ENCODE measurements at regions not wholly inside any gene's neighbourhood (a gene's known extent, or its start where the extent isn't known, plus 50 kb on each side); places are given as distances from the start of the nearest gene placed in this dataset.

GRCh38 chr7:142450695-142451094, 192.8 kb upstream of the PRSS58 start:
- no peaks in the 10 kb centered on the region for H3K9me3 Mint-ChIP-seq
- no peaks in the 10 kb centered on the region for H3K36me3 Mint-ChIP-seq
- ChIA-PET POLR2A (no interaction called here), CTCF (interaction anchor here (1.4 to 1.7 kb wide), 2 partner anchors 8 to 112 kb away, joined by 3 to 5 read pairs; no protein-coding TSS in a partner anchor)
- no peak overlapping the region for H3K27ac Mint-ChIP-seq
- H3K4me1 Mint-ChIP-seq, result no peaks in the 10 kb centered on the region
- DNase-seq (ENCODE audit: low spot score) (no peak), ATAC-seq (no peak)
- TF ChIP-seq FOXK1 (CRISPR knock-in tag; IDR thresholded peaks at IDR 0.05) (no peak), E2F5 (CRISPR knock-in tag; IDR thresholded peaks at IDR 0.05) (no peak)
- no peaks in the 10 kb centered on the region for H3K27me3 Mint-ChIP-seq (ENCODE audit: low read depth)
- H3K4me3 Mint-ChIP-seq, result no peak overlapping the region

DNA sequence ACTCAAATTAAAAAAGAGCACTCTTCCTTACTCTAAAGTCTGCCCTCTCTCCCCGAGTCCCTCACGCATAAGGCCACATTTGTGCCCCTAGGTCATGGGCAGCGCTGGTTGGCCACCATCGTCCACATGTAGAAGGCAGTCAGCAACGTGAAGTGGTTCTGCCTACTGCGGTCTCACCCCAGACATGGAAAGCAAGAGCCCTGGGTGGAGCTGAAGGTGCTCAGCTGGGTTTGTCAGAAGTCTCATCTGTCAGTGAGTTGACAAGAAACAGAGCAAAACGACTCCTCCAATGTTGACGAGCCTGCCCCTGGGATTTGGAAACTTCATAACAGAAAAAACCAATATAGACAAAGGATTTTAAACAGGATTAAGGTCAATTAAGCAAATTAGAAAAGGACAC, 192.3 kb upstream of the PRSS58 start:
- TF ChIP-seq ZNF532 (CRISPR knock-in tag; IDR thresholded peaks at IDR 0.05; ENCODE audit: borderline replicate concordance) (no peak), STAT6 (CRISPR knock-in tag; conservative IDR thresholded peaks at IDR 0.05; ENCODE audit: low read depth) (no peak), ZNF425 (CRISPR knock-in tag; conservative IDR thresholded peaks at IDR 0.05) (no peak), JUN (CRISPR knock-in tag; IDR thresholded peaks at IDR 0.05) (no peak), SMAD4 (CRISPR knock-in tag; IDR thresholded peaks at IDR 0.05) (no peak), ESRRA (CRISPR knock-in tag; IDR thresholded peaks at IDR 0.05; ENCODE audit: borderline replicate concordance) (no peak), SMAD3 (CRISPR knock-in tag; IDR thresholded peaks at IDR 0.05; ENCODE audit: borderline replicate concordance) (no peak), TEAD1 (CRISPR knock-in tag; IDR thresholded peaks at IDR 0.05) (no peak), TP53 (CRISPR knock-in tag; IDR thresholded peaks at IDR 0.05) (no peak), ZNF281 (CRISPR knock-in tag; IDR thresholded peaks at IDR 0.05) (no peak), FOXJ3 (CRISPR knock-in tag; IDR thresholded peaks at IDR 0.05; ENCODE audit: borderline replicate concordance) (no peak)
- TF ChIP-seq, protein P1, sequence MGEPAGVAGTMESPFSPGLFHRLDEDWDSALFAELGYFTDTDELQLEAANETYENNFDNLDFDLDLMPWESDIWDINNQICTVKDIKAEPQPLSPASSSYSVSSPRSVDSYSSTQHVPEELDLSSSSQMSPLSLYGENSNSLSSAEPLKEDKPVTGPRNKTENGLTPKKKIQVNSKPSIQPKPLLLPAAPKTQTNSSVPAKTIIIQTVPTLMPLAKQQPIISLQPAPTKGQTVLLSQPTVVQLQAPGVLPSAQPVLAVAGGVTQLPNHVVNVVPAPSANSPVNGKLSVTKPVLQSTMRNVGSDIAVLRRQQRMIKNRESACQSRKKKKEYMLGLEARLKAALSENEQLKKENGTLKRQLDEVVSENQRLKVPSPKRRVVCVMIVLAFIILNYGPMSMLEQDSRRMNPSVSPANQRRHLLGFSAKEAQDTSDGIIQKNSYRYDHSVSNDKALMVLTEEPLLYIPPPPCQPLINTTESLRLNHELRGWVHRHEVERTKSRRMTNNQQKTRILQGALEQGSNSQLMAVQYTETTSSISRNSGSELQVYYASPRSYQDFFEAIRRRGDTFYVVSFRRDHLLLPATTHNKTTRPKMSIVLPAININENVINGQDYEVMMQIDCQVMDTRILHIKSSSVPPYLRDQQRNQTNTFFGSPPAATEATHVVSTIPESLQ (CRISPR knock-in tag; IDR thresholded peaks at IDR 0.05), result no peak
- TF ChIP-seq, protein P2, sequence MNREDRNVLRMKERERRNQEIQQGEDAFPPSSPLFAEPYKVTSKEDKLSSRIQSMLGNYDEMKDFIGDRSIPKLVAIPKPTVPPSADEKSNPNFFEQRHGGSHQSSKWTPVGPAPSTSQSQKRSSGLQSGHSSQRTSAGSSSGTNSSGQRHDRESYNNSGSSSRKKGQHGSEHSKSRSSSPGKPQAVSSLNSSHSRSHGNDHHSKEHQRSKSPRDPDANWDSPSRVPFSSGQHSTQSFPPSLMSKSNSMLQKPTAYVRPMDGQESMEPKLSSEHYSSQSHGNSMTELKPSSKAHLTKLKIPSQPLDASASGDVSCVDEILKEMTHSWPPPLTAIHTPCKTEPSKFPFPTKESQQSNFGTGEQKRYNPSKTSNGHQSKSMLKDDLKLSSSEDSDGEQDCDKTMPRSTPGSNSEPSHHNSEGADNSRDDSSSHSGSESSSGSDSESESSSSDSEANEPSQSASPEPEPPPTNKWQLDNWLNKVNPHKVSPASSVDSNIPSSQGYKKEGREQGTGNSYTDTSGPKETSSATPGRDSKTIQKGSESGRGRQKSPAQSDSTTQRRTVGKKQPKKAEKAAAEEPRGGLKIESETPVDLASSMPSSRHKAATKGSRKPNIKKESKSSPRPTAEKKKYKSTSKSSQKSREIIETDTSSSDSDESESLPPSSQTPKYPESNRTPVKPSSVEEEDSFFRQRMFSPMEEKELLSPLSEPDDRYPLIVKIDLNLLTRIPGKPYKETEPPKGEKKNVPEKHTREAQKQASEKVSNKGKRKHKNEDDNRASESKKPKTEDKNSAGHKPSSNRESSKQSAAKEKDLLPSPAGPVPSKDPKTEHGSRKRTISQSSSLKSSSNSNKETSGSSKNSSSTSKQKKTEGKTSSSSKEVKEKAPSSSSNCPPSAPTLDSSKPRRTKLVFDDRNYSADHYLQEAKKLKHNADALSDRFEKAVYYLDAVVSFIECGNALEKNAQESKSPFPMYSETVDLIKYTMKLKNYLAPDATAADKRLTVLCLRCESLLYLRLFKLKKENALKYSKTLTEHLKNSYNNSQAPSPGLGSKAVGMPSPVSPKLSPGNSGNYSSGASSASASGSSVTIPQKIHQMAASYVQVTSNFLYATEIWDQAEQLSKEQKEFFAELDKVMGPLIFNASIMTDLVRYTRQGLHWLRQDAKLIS (CRISPR knock-in tag; IDR thresholded peaks at IDR 0.05; ENCODE audit: borderline replicate concordance), result no peak
- Mint-ChIP-seq H3K4me1 (peaks cover 2% of the 10 kb centered on the region), H3K4me3 (no peak overlapping the region), H3K9me3 (no peaks in the 10 kb centered on the region), H3K36me3 (no peaks in the 10 kb centered on the region), H3K27me3 (ENCODE audit: low read depth) (no peaks in the 10 kb centered on the region), H3K27ac (no peak overlapping the region)
- POLR2A ChIA-PET, result no interaction called here
- ATAC-seq, result no peak
- no peak for DNase-seq (ENCODE audit: low spot score)
- CTCF ChIA-PET, result interaction anchor here (1.4 to 1.7 kb wide), 2 partner anchors 9 to 111 kb away, joined by 3 to 5 read pairs; no protein-coding TSS in a partner anchor
